ENCODE measurements at regions not wholly inside any gene's neighbourhood (a gene's known extent, or its start where the extent isn't known, plus 50 kb on each side); places are given as distances from the start of the nearest gene placed in this dataset.

GRCh38 chr1:232538224-232538942 lies 91.5 kb downstream of the SIPA1L2 start:
- POLR2A ChIA-PET, result no interaction called here
- CTCF ChIA-PET, result interaction anchor here (1.2 kb wide), 1 partner anchor 19 kb away, joined by 3 read pairs; no protein-coding TSS in a partner anchor
- TF ChIP-seq CTCF (IDR thresholded peaks at IDR 0.05; ENCODE audit: control extremely low read depth, extremely low read depth, low read depth, missing control alignments), result no peak
- no peak for DNase-seq (ENCODE audit: extremely low spot score)

GRCh38 chr1:232534552-232535517 lies 95.1 kb downstream of the SIPA1L2 start:
- no peak for TF ChIP-seq CTCF (IDR thresholded peaks at IDR 0.05; ENCODE audit: control extremely low read depth, extremely low read depth, low read depth, missing control alignments)
- no peak for DNase-seq (ENCODE audit: extremely low spot score)
- ChIA-PET POLR2A (no interaction called here), CTCF (interaction anchor here (0.9 to 1.5 kb wide), 2 partner anchors 13 to 668 kb away, joined by 3 read pairs; no protein-coding TSS in a partner anchor)

GRCh38 chr1:232533328-232533727 lies 96.6 kb downstream of the SIPA1L2 start:
- no peak for TF ChIP-seq CTCF (IDR thresholded peaks at IDR 0.05; ENCODE audit: control extremely low read depth, extremely low read depth, low read depth, missing control alignments)
- ChIA-PET CTCF (no interaction called here), POLR2A (no interaction called here)
- no peak for DNase-seq (ENCODE audit: extremely low spot score)

- POLR2A ChIA-PET, result no interaction called here
- DNase-seq (ENCODE audit: extremely low spot score), result no peak
- CTCF ChIA-PET, result no interaction called here
- no peak for TF ChIP-seq CTCF (IDR thresholded peaks at IDR 0.05; ENCODE audit: control extremely low read depth, extremely low read depth, low read depth, missing control alignments)
Observed at GRCh38 chr1:232532901-232533300, 97.0 kb downstream of the SIPA1L2 start.

- ChIA-PET CTCF (no interaction called here), POLR2A (no interaction called here)
- no peak for TF ChIP-seq CTCF (IDR thresholded peaks at IDR 0.05; ENCODE audit: control extremely low read depth, extremely low read depth, low read depth, missing control alignments)
- no peak for DNase-seq (ENCODE audit: extremely low spot score)
Observed at GRCh38 chr1:232531291-232531690, 98.6 kb downstream of the SIPA1L2 start.

GRCh38 chr1:232529747-232530146 lies 100.2 kb downstream of the SIPA1L2 start:
- no peak for DNase-seq (ENCODE audit: extremely low spot score)
- TF ChIP-seq CTCF (IDR thresholded peaks at IDR 0.05; ENCODE audit: control extremely low read depth, extremely low read depth, low read depth, missing control alignments), result no peak
- CTCF ChIA-PET, result no interaction called here
- POLR2A ChIA-PET, result no interaction called here

Data from GM10248 (cell line).